ENCODE measurements at regions not wholly inside any gene's neighbourhood (a gene's known extent, or its start where the extent isn't known, plus 50 kb on each side); places are given as distances from the start of the nearest gene placed in this dataset.

GRCh38 chr6:113104951-113105350, 752.2 kb upstream of the MARCKS start:
- TF ChIP-seq POLR2A (IDR thresholded peaks at IDR 0.05; ENCODE audit: low read length) (no peak), BHLHE40 (IDR thresholded peaks at IDR 0.05; ENCODE audit: low read depth, low read length) (no peak), CTCF (IDR thresholded peaks at IDR 0.05) (no peak), SMC3 (IDR thresholded peaks at IDR 0.05) (no peak)

Measured in A549 (cell line).